Upper lobe of left lung (tissue), 6 donors: ENCODE measurements at regions not wholly inside any gene's neighbourhood (a gene's known extent, or its start where the extent isn't known, plus 50 kb on each side); places are given as distances from the start of the nearest gene placed in this dataset.

Experiments
- ATAC-seq, 2 donors: fragments of 200-7000 bp; cut with Tn5 transposase; one replicate each; pipeline ENCODE4 v1.9.1; 2022; ENCODE audit warnings: mild to moderate bottlenecking in 2 of 2, moderate library complexity in 2 of 2; ENCODE audit not compliant: low FRiP score in 2 of 2
- DNase-seq, 2 donors: peaks; one replicate each; pipeline ENCODE4 v3.0.0-alpha.2; 2019 to 2020
- H3K27ac ChIP-seq, 4 donors: fragments of 200-600 bp; sonication (generic); one replicate each; pipeline ENCODE4 v1.5.1; 2016 to 2019
- H3K27me3 ChIP-seq, 4 donors: fragments of 200-600 bp; sonication (generic); one replicate each; pipeline ENCODE4 v1.5.1; 2017 to 2019
- H3K36me3 ChIP-seq, 4 donors: fragments of 200-600 bp; sonication (generic); one replicate each; pipeline ENCODE4 v1.5.1; 2016 to 2019
- H3K4me1 ChIP-seq, 4 donors: fragments of 200-600 bp; sonication (generic); one replicate each; pipeline ENCODE4 v1.5.1; 2018 to 2019
- H3K4me3 ChIP-seq, 4 donors: fragments of 200-600 bp; sonication (generic); one replicate each; pipeline ENCODE4 v1.5.1; 2017 to 2019; ENCODE audit warnings: mild to moderate bottlenecking in 2 of 4, moderate library complexity in 1 of 4
- H3K9me3 ChIP-seq, 4 donors: fragments of 200-600 bp; sonication (generic); one replicate each; pipeline ENCODE4 v1.5.1; 2018 to 2019
- CTCF ChIP-seq, 6 experiments: fragments of 450-650 bp in 4 of 6; fragments of 200-600 bp in 2 of 6; sonication (generic) in 2 of 6; IDR thresholded peaks; one replicate each; pipeline ENCODE4 v1.5.1; 2016 to 2019; ENCODE audit warnings: antibody characterized with exemption in 6 of 6
- EP300 ChIP-seq, 4 donors: sonication (generic); formaldehyde crosslinking; IDR thresholded peaks; one replicate each; pipeline ENCODE4 v1.5.1; 2017; ENCODE audit warnings: antibody characterized with exemption in 4 of 4, control low read depth in 2 of 4
- POLR2A ChIP-seq, 4 donors: fragments of 450-650 bp; IDR thresholded peaks; one replicate each; pipeline ENCODE4 v1.5.1; 2016 to 2017; ENCODE audit warnings: antibody characterized with exemption in 4 of 4, mild to moderate bottlenecking in 2 of 4
- POLR2AphosphoS5 ChIP-seq, 2 donors: sonication (generic); formaldehyde crosslinking; IDR thresholded peaks; one replicate each; pipeline ENCODE4 v1.5.1; 2017; ENCODE audit warnings: antibody characterized with exemption in 2 of 2
- WGBS, 2 donors: methylation state at CpG; one replicate each; pipeline ENCODE4 v1.1.5; 2017 to 2018; 5-methylcytosine and 5-hydroxymethylcytosine counted together
- donor health status: DM: no; HTN: no; CAD: no; lungs with moderate emphysema.
- donor health status: DM: no; HTN: yes; CAD: no; lungs with severe emphysema.

GRCh38 chr1:201764579-201764978 lies 64.4 kb upstream of the IPO9 start:
- Histone ChIP-seq H3K4me3 (no peak overlapping the region), H3K9me3 (no peaks in the 10 kb centered on the region), H3K36me3 (no peaks in the 10 kb centered on the region), H3K27ac (no peak overlapping the region), H3K27me3 (no peaks in the 10 kb centered on the region), H3K4me1 (peaks cover 0 to 15% (median 0%) of the 10 kb centered on the region in 4 donors)
- TF ChIP-seq EP300 (IDR thresholded peaks at IDR 0.05) (no peak), CTCF (IDR thresholded peaks at IDR 0.05) (no peak), POLR2AphosphoS5 (IDR thresholded peaks at IDR 0.05) (no peak), POLR2A (IDR thresholded peaks at IDR 0.05) (no peak)
- WGBS, 2 donors, result 92% methylated on average over 2 of the region's 2 CpGs
- no peak for ATAC-seq
- no peak for DNase-seq

GRCh38 chr1:201766131-201766866 lies 62.7 kb upstream of the IPO9 start:
- TF ChIP-seq POLR2A (IDR thresholded peaks at IDR 0.05), result no peak
- peaks cover 0 to under 1% (median 0%) of the 10 kb centered on the region in 4 donors for H3K9me3 ChIP-seq
- no peak for DNase-seq
- H3K36me3 ChIP-seq, result no peaks in the 10 kb centered on the region
- H3K4me1 ChIP-seq, result peaks cover 0 to 11% (median 3%) of the 10 kb centered on the region in 4 donors
- WGBS, 2 donors, result 75 to 84% methylated on average over 7 of the region's 7 CpGs
- H3K27ac ChIP-seq, result no peak overlapping the region
- no peaks in the 10 kb centered on the region for H3K27me3 ChIP-seq
- peak in 1 of 2 donors; percentile 92 for ATAC-seq
- H3K4me3 ChIP-seq, result no peak overlapping the region

GRCh38 chr1:201767339-201767738 lies 61.6 kb upstream of the IPO9 start:
- WGBS, 2 donors, result 93 to 96% methylated on average over 6 of the region's 6 CpGs
- Histone ChIP-seq H3K36me3 (no peaks in the 10 kb centered on the region), H3K27ac (no peak overlapping the region), H3K27me3 (no peaks in the 10 kb centered on the region), H3K9me3 (peaks cover 0 to 4% (median 0%) of the 10 kb centered on the region in 4 donors), H3K4me1 (peaks cover 0 to 7% (median 3%) of the 10 kb centered on the region in 4 donors), H3K4me3 (no peak overlapping the region)
- ATAC-seq (no peak), DNase-seq (no peak)
- TF ChIP-seq POLR2A (IDR thresholded peaks at IDR 0.05) (no peak), CTCF (IDR thresholded peaks at IDR 0.05) (no peak), POLR2AphosphoS5 (IDR thresholded peaks at IDR 0.05) (no peak), EP300 (IDR thresholded peaks at IDR 0.05) (no peak)

- no peaks in the 10 kb centered on the region for H3K27me3 ChIP-seq
- H3K36me3 ChIP-seq, result no peaks in the 10 kb centered on the region
- no peak overlapping the region for H3K27ac ChIP-seq
- H3K4me1 ChIP-seq, result peaks cover 0 to 6% (median 2%) of the 10 kb centered on the region in 4 donors
- H3K9me3 ChIP-seq, result peaks cover 0 to 4% (median 0%) of the 10 kb centered on the region in 4 donors
- no peak for DNase-seq
- H3K4me3 ChIP-seq, result no peak overlapping the region
- WGBS, 2 donors, result 85 to 93% methylated on average over 2 of the region's 2 CpGs
- TF ChIP-seq EP300 (IDR thresholded peaks at IDR 0.05) (no peak), CTCF (IDR thresholded peaks at IDR 0.05) (no peak), POLR2AphosphoS5 (IDR thresholded peaks at IDR 0.05) (no peak), POLR2A (IDR thresholded peaks at IDR 0.05) (no peak)
- ATAC-seq, result no peak
Measured at GRCh38 chr1:201769072-201769471, 59.9 kb upstream of the IPO9 start.

GRCh38 chr1:201769966-201770365 lies 59.0 kb upstream of the IPO9 start:
- TF ChIP-seq POLR2AphosphoS5 (IDR thresholded peaks at IDR 0.05) (no peak), POLR2A (IDR thresholded peaks at IDR 0.05) (no peak), EP300 (IDR thresholded peaks at IDR 0.05) (no peak), CTCF (IDR thresholded peaks at IDR 0.05) (no peak)
- Histone ChIP-seq H3K27ac (no peak overlapping the region), H3K4me1 (peaks cover 0 to 6% (median 2%) of the 10 kb centered on the region in 4 donors), H3K27me3 (no peaks in the 10 kb centered on the region), H3K4me3 (no peak overlapping the region), H3K9me3 (peaks cover 0 to 4% (median 0%) of the 10 kb centered on the region in 4 donors), H3K36me3 (no peaks in the 10 kb centered on the region)
- 41 to 53% methylated on average over 3 of the region's 3 CpGs for WGBS, 2 donors
- DNase-seq (no peak), ATAC-seq (peak in 1 of 2 donors; percentile 89)
